ENCODE measurements at regions not wholly inside any gene's neighbourhood (a gene's known extent, or its start where the extent isn't known, plus 50 kb on each side); places are given as distances from the start of the nearest gene placed in this dataset.

DNA sequence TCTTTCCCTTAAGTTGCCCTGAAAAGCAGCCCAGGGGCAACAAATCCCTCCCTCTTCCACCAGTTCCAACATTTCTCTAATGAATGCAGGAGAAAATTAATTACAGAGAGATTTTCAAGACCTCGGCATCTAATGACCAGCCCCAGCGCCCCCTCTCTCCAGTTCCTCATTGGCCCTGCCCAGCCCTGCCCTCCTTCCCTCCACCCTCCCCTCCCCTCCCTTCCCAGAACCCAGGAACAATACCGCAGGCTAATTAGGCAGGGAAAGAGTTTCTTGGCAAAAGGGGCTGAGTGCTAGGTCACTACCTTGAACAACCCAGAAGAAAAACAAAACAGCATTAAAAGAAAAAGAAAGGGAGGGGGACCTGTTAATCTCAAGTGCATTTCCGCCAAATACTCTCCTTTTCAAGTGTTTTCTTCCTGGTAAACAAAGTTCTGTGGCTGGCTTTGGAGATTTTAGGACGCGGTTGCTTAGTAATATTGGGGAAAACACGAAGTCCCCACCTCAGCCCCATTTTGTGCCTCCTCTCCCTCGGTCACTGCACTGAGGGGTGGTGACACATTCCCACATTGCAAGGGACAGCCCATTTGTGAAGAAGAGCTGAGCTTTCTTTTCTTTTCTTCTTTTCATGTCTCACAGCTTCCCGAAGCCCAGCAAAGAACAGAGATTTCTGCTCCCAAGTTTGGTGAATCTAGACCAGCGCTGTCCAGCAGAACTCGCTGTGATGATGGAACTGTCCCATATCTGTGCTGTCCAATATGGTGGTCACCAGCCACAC, 215.4 kb downstream of the SOX9 start:
- TF ChIP-seq EZH2 (IDR thresholded peaks at IDR 0.05; ENCODE audit: borderline replicate concordance): no peak
- Histone ChIP-seq H3K4me3 (no peak overlapping the region), H3K9me2 (replicated peaks; ENCODE audit: insufficient read depth) (no peaks in the 10 kb centered on the region), H3K27me3 (no peaks in the 10 kb centered on the region), H3K4me1 (ENCODE audit: insufficient read depth) (peaks cover 10% of the 10 kb centered on the region), H3K4me2 (no peak overlapping the region), H4K20me1 (ENCODE audit: insufficient read depth, poor library complexity, severe bottlenecking) (no peaks in the 10 kb centered on the region), H2AFZ (no peak overlapping the region), H3K9me3 (ENCODE audit: low read depth) (no peaks in the 10 kb centered on the region), H3K27ac (no peak overlapping the region), H3K36me3 (replicated peaks; ENCODE audit: insufficient read depth, low read depth) (no peaks in the 10 kb centered on the region), H3K79me2 (no peaks in the 10 kb centered on the region)
- no peak for DNase-seq (ENCODE audit: low spot score)
- WGBS (ENCODE audit: low lambda C conversion rate, missing lambda C conversion rate): 74% methylated on average over 11 of the region's 11 CpGs

DNA sequence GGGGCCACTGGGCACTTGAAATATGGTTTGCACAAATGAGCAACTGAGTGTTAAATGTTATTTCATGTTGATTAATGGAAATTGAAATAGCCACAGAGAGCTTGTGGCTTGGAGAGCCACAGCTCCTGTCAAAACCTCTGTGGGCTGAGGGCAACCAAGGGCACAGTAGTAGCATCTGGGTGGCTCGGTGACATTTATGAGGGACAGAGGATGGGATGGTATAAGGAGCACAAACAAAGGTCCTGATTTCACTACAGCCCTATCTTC, 215.9 kb downstream of the SOX9 start:
- H2AFZ ChIP-seq: no peak overlapping the region
- H3K27me3 ChIP-seq: no peaks in the 10 kb centered on the region
- WGBS (ENCODE audit: low lambda C conversion rate, missing lambda C conversion rate): 95% methylated on average over 1 of the region's 1 CpG
- no peaks in the 10 kb centered on the region for H3K9me3 ChIP-seq (ENCODE audit: low read depth)
- DNase-seq (ENCODE audit: low spot score): no peak
- no peak overlapping the region for H3K4me3 ChIP-seq
- H4K20me1 ChIP-seq (ENCODE audit: insufficient read depth, poor library complexity, severe bottlenecking): no peaks in the 10 kb centered on the region
- no peaks in the 10 kb centered on the region for H3K79me2 ChIP-seq
- no peaks in the 10 kb centered on the region for H3K36me3 ChIP-seq (replicated peaks; ENCODE audit: insufficient read depth, low read depth)
- TF ChIP-seq, protein P1, sequence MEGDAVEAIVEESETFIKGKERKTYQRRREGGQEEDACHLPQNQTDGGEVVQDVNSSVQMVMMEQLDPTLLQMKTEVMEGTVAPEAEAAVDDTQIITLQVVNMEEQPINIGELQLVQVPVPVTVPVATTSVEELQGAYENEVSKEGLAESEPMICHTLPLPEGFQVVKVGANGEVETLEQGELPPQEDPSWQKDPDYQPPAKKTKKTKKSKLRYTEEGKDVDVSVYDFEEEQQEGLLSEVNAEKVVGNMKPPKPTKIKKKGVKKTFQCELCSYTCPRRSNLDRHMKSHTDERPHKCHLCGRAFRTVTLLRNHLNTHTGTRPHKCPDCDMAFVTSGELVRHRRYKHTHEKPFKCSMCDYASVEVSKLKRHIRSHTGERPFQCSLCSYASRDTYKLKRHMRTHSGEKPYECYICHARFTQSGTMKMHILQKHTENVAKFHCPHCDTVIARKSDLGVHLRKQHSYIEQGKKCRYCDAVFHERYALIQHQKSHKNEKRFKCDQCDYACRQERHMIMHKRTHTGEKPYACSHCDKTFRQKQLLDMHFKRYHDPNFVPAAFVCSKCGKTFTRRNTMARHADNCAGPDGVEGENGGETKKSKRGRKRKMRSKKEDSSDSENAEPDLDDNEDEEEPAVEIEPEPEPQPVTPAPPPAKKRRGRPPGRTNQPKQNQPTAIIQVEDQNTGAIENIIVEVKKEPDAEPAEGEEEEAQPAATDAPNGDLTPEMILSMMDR (IDR thresholded peaks at IDR 0.05; ENCODE audit: poor library complexity): no peak
- no peak for TF ChIP-seq EZH2 (IDR thresholded peaks at IDR 0.05; ENCODE audit: borderline replicate concordance)
- no peak for TF ChIP-seq EZH2phosphoT487 (IDR thresholded peaks at IDR 0.05; ENCODE audit: low read depth, severe bottlenecking, unreplicated experiment)
- H3K9me2 ChIP-seq (replicated peaks; ENCODE audit: insufficient read depth): no peaks in the 10 kb centered on the region
- peaks cover 10% of the 10 kb centered on the region for H3K4me1 ChIP-seq (ENCODE audit: insufficient read depth)
- H3K27ac ChIP-seq: no peak overlapping the region
- H3K4me2 ChIP-seq: no peak overlapping the region

DNA sequence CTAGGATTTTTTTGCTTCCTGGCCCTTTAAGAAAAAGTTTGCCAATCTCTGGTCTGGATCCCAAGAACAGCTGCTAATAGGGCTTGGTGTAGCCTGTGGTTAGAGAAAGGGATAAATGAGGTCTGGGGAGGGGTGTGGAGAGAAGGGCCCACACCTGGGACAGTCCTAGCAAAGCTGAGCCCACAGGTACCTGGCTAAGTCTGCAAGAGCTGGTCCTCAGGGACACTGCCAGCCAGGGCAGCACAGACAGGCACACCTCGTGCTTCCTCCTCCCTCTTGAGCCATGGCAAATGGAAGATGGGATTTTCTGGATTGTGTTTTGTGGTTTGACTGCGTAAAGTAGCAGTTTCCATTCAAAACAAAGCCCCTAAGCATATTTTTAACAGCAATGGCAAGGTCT, 217.5 kb downstream of the SOX9 start:
- TF ChIP-seq EZH2 (IDR thresholded peaks at IDR 0.05; ENCODE audit: borderline replicate concordance) (no peak), EZH2phosphoT487 (IDR thresholded peaks at IDR 0.05; ENCODE audit: low read depth, severe bottlenecking, unreplicated experiment) (no peak)
- TF ChIP-seq, protein P1 (IDR thresholded peaks at IDR 0.05; ENCODE audit: poor library complexity): no peak
- H3K36me3 ChIP-seq (replicated peaks; ENCODE audit: insufficient read depth, low read depth): no peaks in the 10 kb centered on the region
- peaks cover 10% of the 10 kb centered on the region for H3K4me1 ChIP-seq (ENCODE audit: insufficient read depth)
- DNase-seq (ENCODE audit: low spot score): no peak
- no peaks in the 10 kb centered on the region for H3K9me3 ChIP-seq (ENCODE audit: low read depth)
- no peak overlapping the region for H2AFZ ChIP-seq
- no peaks in the 10 kb centered on the region for H3K79me2 ChIP-seq
- no peak overlapping the region for H3K4me3 ChIP-seq
- WGBS (ENCODE audit: low lambda C conversion rate, missing lambda C conversion rate): 63% methylated on average over 2 of the region's 2 CpGs
- peak overlapping the region; percentile 82 for H3K27ac ChIP-seq
- no peaks in the 10 kb centered on the region for H3K27me3 ChIP-seq
- H3K4me2 ChIP-seq: peak overlapping the region; percentile 45
- H4K20me1 ChIP-seq (ENCODE audit: insufficient read depth, poor library complexity, severe bottlenecking): no peaks in the 10 kb centered on the region
- no peaks in the 10 kb centered on the region for H3K9me2 ChIP-seq (replicated peaks; ENCODE audit: insufficient read depth)

DNA sequence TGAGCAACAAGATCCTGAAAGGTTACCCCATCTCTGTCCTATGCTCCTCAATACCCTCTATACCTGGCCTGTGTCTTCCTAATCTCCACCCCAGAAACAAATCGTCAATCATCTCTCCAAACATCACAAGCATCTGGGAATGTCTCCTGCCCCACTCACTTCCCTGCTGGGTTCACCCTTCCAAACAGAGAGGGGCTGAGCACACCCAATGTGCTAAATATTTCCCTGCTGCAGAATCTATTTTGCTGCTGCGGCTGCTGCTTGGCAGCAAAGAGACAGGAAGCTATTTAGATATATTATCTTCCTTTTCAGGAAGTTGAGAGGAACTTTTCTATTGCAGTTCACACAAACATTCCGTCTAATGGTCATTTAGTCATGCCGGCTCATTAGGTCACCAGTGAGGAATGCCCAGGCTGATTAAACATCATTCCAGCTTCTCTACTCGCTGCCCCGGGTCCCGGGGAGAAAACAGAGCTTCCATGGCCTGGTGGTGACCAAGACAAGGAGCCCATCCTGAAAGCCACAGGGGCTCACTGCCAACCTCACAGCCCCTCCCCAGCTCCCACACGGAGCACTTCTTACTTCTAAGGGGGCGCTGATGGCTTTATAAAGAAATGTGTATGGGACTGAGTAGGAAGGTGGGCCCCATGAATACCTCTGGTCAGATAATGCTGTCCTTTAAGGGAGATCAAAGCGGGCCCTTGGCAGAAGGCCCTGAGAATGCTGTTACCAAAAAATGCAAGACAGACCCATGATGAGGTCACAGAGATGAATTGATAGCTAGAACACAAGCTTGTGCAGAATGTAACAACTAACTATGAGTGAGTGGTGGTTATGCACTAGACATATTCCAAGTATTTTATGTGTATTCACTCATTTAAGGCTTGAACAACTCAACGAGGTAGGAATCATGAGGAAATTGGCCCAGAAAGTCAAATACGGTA, 218.3 kb downstream of the SOX9 start:
- no peak overlapping the region for H2AFZ ChIP-seq
- H3K9me3 ChIP-seq (ENCODE audit: low read depth): no peaks in the 10 kb centered on the region
- no peak for TF ChIP-seq EZH2 (IDR thresholded peaks at IDR 0.05; ENCODE audit: borderline replicate concordance)
- no peak for TF ChIP-seq EZH2phosphoT487 (IDR thresholded peaks at IDR 0.05; ENCODE audit: low read depth, severe bottlenecking, unreplicated experiment)
- TF ChIP-seq, protein P1 (IDR thresholded peaks at IDR 0.05; ENCODE audit: poor library complexity): no peak
- H3K4me3 ChIP-seq: no peak overlapping the region
- H3K4me2 ChIP-seq: peak overlapping the region; percentile 45
- peak overlapping the region; percentile 82 for H3K27ac ChIP-seq
- no peaks in the 10 kb centered on the region for H3K36me3 ChIP-seq (replicated peaks; ENCODE audit: insufficient read depth, low read depth)
- no peaks in the 10 kb centered on the region for H3K27me3 ChIP-seq
- no peaks in the 10 kb centered on the region for H3K79me2 ChIP-seq
- H4K20me1 ChIP-seq (ENCODE audit: insufficient read depth, poor library complexity, severe bottlenecking): no peaks in the 10 kb centered on the region
- WGBS (ENCODE audit: low lambda C conversion rate, missing lambda C conversion rate): 40% methylated on average over 12 of the region's 12 CpGs
- peak; percentile 71 for DNase-seq (ENCODE audit: low spot score)
- H3K9me2 ChIP-seq (replicated peaks; ENCODE audit: insufficient read depth): no peaks in the 10 kb centered on the region
- peaks cover 10% of the 10 kb centered on the region for H3K4me1 ChIP-seq (ENCODE audit: insufficient read depth)
